Nephron progenitor cell (in vitro differentiated cells): ENCODE measurements at regions not wholly inside any gene's neighbourhood (a gene's known extent, or its start where the extent isn't known, plus 50 kb on each side); places are given as distances from the start of the nearest gene placed in this dataset.
A peak's percentile ranks its signal among the peaks of the same experiment; 100 is the strongest.

Experiments used
- DNase-seq: peaks from one replicate; pipeline ENCODE4 v3.0.0; 2021
- H3K27ac Mint-ChIP-seq: 2 replicates; pipeline ENCODE4 v1.8.0; 2021; ENCODE audit warnings: mild to moderate bottlenecking, moderate library complexity, mixed read lengths
- H3K27me3 Mint-ChIP-seq: 2 replicates; pipeline ENCODE4 v1.8.0; 2021; ENCODE audit warnings: mild to moderate bottlenecking, low read depth, mixed read lengths; ENCODE audit not compliant: poor library complexity
- H3K36me3 Mint-ChIP-seq: 2 replicates; pipeline ENCODE4 v1.8.0; 2021; ENCODE audit warnings: low read depth, mixed read lengths
- H3K4me1 Mint-ChIP-seq: 2 replicates; pipeline ENCODE4 v1.8.0; 2021; ENCODE audit warnings: mixed read lengths
- H3K4me3 Mint-ChIP-seq: 2 replicates; pipeline ENCODE4 v1.8.0; 2021; ENCODE audit warnings: mild to moderate bottlenecking, moderate library complexity, mixed read lengths
- H3K9me3 Mint-ChIP-seq: 2 replicates; pipeline ENCODE4 v1.8.0; 2021; ENCODE audit warnings: mild to moderate bottlenecking, moderate library complexity, mixed read lengths
- CTCF ChIP-seq: fragments of 200-600 bp; sonication (generic); IDR thresholded peaks from 2 replicates; pipeline ENCODE4 v1.5.0; 2021; ENCODE audit warnings: antibody characterized with exemption

- no peaks in the 10 kb centered on the region for H3K27me3 Mint-ChIP-seq
- DNase-seq: no peak
- no peak overlapping the region for H3K4me3 Mint-ChIP-seq
- TF ChIP-seq CTCF: no peak
- H3K4me1 Mint-ChIP-seq: peaks cover 7% of the 10 kb centered on the region
- H3K36me3 Mint-ChIP-seq: no peaks in the 10 kb centered on the region
- H3K27ac Mint-ChIP-seq: no peak overlapping the region
- H3K9me3 Mint-ChIP-seq: no peaks in the 10 kb centered on the region
Observed at GRCh38 chr6:148193063-148193680, 149.5 kb upstream of the SASH1 start.

GRCh38 chr6:148195511-148195910 lies 147.1 kb upstream of the SASH1 start:
- Mint-ChIP-seq H3K27ac (no peak overlapping the region), H3K4me3 (no peak overlapping the region), H3K27me3 (peaks cover 4% of the 10 kb centered on the region), H3K4me1 (no peaks in the 10 kb centered on the region), H3K9me3 (no peaks in the 10 kb centered on the region), H3K36me3 (no peaks in the 10 kb centered on the region)
- TF ChIP-seq CTCF: no peak
- no peak for DNase-seq

- Mint-ChIP-seq H3K27me3 (peaks cover 12% of the 10 kb centered on the region), H3K4me3 (no peak overlapping the region), H3K4me1 (no peaks in the 10 kb centered on the region), H3K9me3 (no peaks in the 10 kb centered on the region), H3K36me3 (no peaks in the 10 kb centered on the region), H3K27ac (peak overlapping the region; percentile 34)
- no peak for TF ChIP-seq CTCF
- no peak for DNase-seq
Observed at GRCh38 chr6:148199584-148199983, 143.1 kb upstream of the SASH1 start.

- no peaks in the 10 kb centered on the region for H3K4me1 Mint-ChIP-seq
- no peaks in the 10 kb centered on the region for H3K36me3 Mint-ChIP-seq
- TF ChIP-seq CTCF: no peak
- no peaks in the 10 kb centered on the region for H3K9me3 Mint-ChIP-seq
- H3K27me3 Mint-ChIP-seq: peaks cover 12% of the 10 kb centered on the region
- DNase-seq: no peak
- H3K4me3 Mint-ChIP-seq: no peak overlapping the region
- H3K27ac Mint-ChIP-seq: no peak overlapping the region
Observed at GRCh38 chr6:148200293-148200692, 142.3 kb upstream of the SASH1 start.

- Mint-ChIP-seq H3K4me3 (no peak overlapping the region), H3K27me3 (peaks cover 12% of the 10 kb centered on the region), H3K27ac (no peak overlapping the region), H3K9me3 (no peaks in the 10 kb centered on the region), H3K4me1 (no peaks in the 10 kb centered on the region), H3K36me3 (no peaks in the 10 kb centered on the region)
- DNase-seq: no peak
- TF ChIP-seq CTCF: no peak
Observed at GRCh38 chr6:148200781-148201180, 141.9 kb upstream of the SASH1 start.

GRCh38 chr6:148203281-148203925 lies 139.2 kb upstream of the SASH1 start:
- DNase-seq: no peak
- no peak for TF ChIP-seq CTCF
- Mint-ChIP-seq H3K27me3 (peaks cover 12% of the 10 kb centered on the region), H3K4me3 (no peak overlapping the region), H3K27ac (no peak overlapping the region), H3K9me3 (no peaks in the 10 kb centered on the region), H3K4me1 (no peaks in the 10 kb centered on the region), H3K36me3 (no peaks in the 10 kb centered on the region)
